ENCODE measurements at regions not wholly inside any gene's neighbourhood (a gene's known extent, or its start where the extent isn't known, plus 50 kb on each side); places are given as distances from the start of the nearest gene placed in this dataset.
A peak's percentile ranks its signal among the peaks of the same experiment; 100 is the strongest.

GRCh38 chr1:234870020-234870981, 258.3 kb downstream of the TOMM20 start (continued):
- TF ChIP-seq ZBTB40 (IDR thresholded peaks at IDR 0.05) (no peak), ZBTB40 (CRISPR knock-in tag; IDR thresholded peaks at IDR 0.05) (no peak), USF2 (CRISPR knock-in tag; IDR thresholded peaks at IDR 0.05) (no peak), HMG20B (CRISPR knock-in tag; IDR thresholded peaks at IDR 0.05) (no peak), SNIP1 (IDR thresholded peaks at IDR 0.05; ENCODE audit: low read depth) (no peak), ZNF165 (CRISPR knock-in tag; IDR thresholded peaks at IDR 0.05; ENCODE audit: borderline replicate concordance) (no peak), SMARCA5 (IDR thresholded peaks at IDR 0.05) (peak; percentile 43; the same call in 1 of the 2 replicates), NFIC (IDR thresholded peaks at IDR 0.05) (no peak), ZNF184 (CRISPR knock-in tag; IDR thresholded peaks at IDR 0.05) (no peak), ZBED1 (IDR thresholded peaks at IDR 0.05) (no peak), BRF2 (IDR thresholded peaks at IDR 0.05; ENCODE audit: borderline replicate concordance, insufficient read depth, insufficient read length) (no peak), DACH1 (IDR thresholded peaks at IDR 0.05; ENCODE audit: partially characterized antibody) (no peak), STAT5A (IDR thresholded peaks at IDR 0.05; ENCODE audit: borderline replicate concordance, low read length) (no peak), HDAC1 (IDR thresholded peaks at IDR 0.05) (no peak), SETDB1 (IDR thresholded peaks at IDR 0.05; ENCODE audit: low read length) (no peak), MEF2A (IDR thresholded peaks at IDR 0.05; ENCODE audit: control insufficient read depth, low read depth, low read length) (no peak), RBM22 (IDR thresholded peaks at IDR 0.05; ENCODE audit: low read depth, low read length, poor library complexity, severe bottlenecking) (no peak), MEIS2 (IDR thresholded peaks at IDR 0.05; ENCODE audit: partially characterized antibody) (no peak), SAFB2 (IDR thresholded peaks at IDR 0.05; ENCODE audit: borderline replicate concordance, low read depth, low read length, severe bottlenecking) (no peak)

Measured in K562 (cell line).